Erythroblast (primary cell): ENCODE measurements at regions not wholly inside any gene's neighbourhood (a gene's known extent, or its start where the extent isn't known, plus 50 kb on each side); places are given as distances from the start of the nearest gene placed in this dataset.

Experiments
- GATA1 ChIP-seq: IDR thresholded peaks from 2 replicates; pipeline ENCODE4 v1.6.1; 2011; ENCODE audit warnings: low read depth, mild to moderate bottlenecking, control low read depth, low read length, moderate library complexity
- POLR2A ChIP-seq: IDR thresholded peaks from 2 replicates; pipeline ENCODE4 v1.6.1; 2011; ENCODE audit warnings: mild to moderate bottlenecking, low read length

DNA sequence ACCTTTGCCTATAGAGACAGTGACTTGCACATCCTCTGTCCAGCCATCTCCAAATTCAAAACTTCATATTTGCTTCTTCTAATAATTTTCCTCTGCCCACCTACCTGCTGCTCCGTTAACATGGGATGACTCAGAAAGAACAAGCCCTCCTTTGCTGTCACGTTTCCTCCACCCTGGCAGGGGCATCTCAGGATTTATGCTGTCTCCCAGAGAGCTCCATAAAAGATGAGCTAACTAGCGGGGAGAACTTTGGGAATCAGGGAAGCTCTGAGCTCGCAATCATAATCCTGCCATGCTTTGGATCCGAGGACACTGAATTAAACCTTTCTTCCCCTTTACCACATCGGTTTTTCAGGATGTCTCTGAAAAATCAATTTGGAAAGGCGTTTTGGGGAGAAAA, 78.4 kb upstream of the FSTL4 start:
- TF ChIP-seq POLR2A (no peak), GATA1 (no peak)
